Activated CD4-positive, alpha-beta T cell treated with anti-CD3 and anti-CD28 coated beads, Interleukin-2, amount 50 U/mL, for 48 hours (primary cell): ENCODE measurements at regions not wholly inside any gene's neighbourhood (a gene's known extent, or its start where the extent isn't known, plus 50 kb on each side); places are given as distances from the start of the nearest gene placed in this dataset.
"Not testable (repeated sequence)": the region's sequence is repeated elsewhere in the genome, so short reads cannot be mapped to it uniquely, and the experiment has no call there.

Experiments used
- DNase-seq, 2 experiments: peaks; one replicate each; pipeline ENCODE4 v3.0.0-alpha.2; 2020

DNA sequence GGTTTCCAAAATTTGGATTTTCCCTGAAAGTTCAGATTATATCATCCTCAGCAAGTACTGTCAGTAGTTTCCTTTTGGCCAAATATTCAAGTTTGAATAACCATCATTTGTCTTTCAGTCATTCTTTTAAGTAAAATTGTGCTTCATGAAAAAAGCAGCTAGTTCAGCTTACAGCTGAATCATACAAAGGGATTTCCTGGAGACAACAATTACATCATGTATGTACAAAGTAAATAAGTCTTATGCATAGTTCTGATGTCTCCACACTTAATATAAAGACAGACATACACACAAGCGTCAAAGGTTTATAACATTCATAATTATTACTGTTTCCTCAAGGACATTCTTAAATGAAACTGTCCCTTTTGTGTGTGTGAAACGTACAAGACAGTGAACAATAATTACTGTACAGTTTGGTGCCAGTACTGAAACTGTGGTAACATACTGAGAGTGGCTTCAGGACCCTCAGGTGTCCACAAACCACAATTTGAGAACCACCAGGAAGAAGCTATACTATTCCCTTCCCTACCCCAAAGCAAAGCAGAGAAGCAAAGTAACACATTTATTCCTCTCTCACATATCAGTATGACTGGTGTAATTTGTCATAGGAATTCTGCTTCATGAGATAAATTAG, 746.6 kb downstream of the TAF11L14 start:
- no peak for DNase-seq

DNA sequence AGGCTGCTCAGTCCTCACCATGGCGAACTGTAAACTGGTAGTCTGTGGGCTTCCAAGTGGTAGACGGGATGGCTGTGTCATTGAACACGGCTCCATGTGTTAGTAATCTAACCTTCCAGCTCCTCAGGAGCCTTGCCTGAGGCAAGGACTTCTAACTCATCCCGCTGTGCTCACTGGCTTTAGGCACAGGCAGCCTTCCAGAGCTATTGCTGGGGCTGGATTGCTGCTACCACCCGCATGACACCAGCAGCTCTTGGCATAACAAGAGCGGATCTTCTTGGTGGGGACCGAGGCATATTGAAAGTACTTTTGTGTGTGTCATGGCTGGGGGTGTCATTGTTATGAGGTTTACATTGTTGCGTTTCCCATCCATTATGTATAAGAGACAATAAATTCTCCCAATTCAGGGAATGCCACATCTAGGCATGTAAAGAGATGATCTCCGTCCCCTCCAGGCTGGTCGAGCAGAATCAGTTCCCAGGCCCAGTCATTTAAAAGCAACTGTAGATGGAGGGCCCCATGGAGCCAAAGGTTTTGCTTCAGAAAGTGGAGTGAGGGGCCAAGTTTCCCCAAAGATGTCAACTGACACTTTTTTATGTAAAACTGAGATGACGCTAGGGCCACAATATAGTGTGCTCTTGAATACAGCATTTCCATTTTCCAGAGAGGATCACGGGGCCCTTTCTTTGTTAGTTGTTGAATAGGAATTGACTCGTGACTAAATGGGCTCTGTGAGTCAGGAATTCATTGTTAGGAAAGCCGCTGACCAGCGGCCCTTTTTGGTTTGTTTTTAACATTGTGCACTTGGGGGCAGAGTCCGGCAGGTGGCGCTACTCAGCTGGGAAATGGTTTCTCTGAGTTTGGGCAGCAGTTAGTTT, 759.5 kb downstream of the TAF11L14 start:
- DNase-seq, result peak; percentile 64 to 67

DNA sequence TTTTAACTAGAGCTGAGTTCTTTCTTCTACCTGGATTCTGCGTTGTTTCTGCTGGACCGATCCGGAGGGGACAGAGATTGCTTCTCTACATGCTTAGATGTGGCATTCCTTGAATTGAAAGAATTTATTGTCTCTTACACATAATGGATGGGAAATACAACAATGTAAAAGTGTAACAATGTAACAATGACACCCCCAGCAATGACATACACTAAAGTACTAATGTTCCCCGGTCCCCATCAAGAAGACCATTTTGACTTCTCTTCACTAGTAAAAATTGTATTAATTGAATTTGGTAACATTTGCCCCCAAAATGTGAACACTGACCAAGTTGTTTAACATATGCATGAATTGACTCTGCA, 760.2 kb downstream of the TAF11L14 start:
- no peak for DNase-seq

DNA sequence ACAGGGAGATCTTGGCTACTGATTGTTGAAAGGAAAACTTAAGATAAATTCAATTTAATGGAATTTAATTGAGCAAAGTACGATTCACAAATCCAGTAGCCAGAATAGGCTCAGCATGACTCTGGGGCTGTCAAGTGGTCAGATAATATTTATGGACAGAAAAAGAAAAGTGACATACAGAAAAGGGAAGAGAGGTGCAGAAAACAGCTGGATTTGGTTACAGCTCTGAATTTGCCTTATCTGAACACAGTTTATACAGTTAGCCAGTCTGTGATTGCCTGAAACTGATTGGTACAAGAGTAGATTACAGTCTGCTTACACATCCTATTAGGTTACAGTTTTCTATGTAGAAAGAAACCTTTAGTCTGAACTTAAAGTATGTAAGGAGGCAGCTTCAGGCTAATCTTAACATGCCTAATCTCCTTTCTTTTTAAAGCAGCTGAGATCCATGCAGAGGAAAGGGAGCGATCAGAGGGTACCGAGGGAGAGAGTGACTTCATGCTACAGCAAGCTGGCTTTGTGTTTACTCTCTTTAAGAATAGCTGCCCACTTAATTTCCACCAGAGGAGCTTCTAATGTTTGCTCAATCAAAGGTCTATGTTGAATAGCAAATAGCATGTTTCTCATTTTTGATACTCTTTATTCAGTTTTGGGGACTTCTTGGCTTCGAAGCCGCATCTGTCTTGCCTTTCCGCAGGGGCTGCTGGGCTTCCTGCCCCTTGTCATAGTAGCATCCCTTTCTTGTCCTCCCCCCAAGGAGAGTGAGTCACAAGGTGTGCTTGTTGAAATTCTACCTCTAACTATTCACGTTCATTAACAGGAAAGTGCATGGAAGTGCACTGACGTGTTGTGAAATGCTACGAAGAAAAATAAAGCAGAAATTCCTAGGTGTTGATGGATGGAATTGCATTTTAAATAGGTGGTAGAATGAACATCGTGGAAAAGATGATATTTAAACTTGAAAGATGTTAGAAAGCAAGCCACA, 761.2 kb downstream of the TAF11L14 start:
- DNase-seq, result no peak

DNA sequence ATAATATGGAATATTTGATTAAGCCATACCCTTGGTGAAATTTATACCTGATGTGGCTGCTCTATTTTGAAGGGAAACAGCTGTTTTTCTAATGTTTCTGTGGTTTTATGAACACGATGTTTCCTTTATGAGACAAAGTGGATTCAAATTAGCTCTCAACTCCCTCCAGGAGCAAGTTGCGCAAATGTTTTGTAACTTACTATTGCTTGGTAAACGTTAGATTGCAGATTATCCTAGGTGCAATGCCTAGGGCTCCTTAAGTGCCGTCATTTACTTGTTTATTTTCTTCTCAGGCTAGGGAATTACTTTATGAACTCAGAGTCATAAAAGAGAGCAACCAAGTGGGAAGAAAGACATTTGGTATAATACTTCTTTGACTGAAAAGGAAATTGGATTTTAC, 763.1 kb downstream of the TAF11L14 start:
- DNase-seq, result no peak

DNA sequence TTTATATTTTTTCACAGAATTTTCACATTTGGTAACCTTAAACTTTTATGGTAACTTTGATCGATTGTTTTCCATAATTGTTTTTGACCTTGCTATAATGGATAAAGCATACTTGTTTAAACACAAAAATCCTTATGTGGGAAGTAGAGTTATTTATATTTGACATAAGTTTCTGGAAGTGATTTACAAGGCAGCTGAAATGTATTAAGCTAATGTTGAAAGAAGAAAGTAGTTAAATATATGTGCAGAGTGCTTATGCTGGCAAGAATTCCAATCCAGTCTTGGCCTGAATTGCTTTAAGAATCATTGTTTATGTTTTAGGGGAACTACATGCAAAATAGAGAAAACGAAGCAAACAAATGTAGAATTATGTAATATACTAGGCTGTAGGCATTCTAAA, 763.6 kb downstream of the TAF11L14 start:
- DNase-seq, result no peak

DNA sequence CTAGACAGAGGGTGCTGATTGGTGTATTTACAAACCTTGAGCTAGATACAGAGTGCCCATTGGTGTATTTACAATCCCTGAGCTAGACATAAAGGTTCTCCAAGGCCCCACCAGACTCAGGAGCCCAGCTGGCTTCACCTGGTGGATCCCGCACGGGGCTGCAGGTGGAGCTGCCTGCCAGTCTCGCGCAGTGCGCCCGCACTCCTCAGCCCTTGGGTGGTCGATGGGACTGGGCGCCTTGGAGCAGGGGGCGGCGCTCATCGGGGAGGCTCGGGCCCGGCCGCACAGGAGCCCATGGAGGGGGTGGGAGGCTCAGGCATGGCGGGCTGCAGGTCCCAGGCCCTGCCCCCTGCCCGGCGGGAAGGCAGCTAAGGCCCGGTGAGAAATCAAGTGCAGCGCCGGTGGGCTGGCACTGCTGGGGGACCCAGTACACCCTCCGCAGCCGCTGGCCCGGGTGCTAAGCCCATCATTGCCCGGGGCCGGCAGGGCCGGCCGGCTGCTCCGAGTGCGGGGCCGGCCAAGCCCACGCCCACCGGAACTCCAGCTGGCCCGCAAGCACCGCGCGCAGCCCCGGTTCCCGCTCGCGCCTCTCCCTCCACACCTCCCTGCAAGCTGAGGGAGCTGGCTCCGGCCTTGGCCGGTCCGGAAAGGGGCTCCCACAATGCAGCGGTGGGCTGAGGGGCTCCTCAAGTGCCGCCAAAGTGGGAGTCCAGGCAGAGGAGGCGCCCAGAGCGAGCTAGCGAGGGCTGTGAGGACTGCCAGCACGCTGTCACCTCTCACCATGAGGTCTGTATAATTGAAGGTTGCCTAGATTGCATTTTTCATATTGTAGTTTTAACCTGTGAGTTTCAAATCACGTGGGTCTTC, 765.4 kb downstream of the TAF11L14 start:
- DNase-seq, result not testable (repeated sequence)

DNA sequence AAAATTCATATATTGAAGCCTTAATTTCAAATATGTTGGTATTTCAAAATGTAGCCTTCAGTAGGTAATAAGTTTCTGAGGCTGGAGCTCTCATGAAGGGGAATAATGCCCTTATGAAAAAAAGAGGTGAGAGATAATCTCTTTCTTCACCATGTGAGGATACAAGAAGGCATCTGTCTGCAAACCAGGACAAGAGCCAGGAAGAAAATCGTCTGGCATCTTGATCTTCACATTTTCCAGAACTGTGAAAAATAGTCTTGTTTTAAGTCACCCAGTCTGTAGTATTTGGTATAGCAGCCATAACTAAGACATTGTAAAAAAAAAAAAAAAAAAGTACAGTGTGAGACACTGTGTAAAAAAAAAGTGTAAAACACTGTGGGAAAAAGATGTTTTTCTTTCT, 768.9 kb downstream of the TAF11L14 start:
- DNase-seq, result no peak

DNA sequence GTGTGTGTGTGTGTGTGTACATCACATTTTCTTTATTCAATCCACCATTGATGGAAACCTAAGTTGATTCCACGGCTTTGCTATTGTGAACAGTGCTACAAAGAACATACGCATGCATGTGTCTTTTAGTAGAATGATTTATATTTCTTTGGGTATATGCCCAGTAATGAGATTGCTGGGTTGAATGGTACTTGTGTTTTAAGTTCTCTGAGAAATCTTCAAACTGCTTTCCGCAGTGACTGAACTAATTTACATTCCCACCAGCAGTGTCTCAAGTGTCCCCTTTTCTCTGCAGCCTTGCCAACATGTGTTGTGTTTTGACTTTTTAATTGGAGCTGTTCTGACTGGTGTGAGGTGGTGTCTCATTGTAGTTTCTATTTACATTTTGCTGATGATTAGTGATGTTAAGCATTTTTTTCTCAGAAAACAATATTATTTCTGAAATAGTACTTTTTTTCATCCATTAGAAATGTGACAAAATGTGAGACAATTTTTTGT, 769.7 kb downstream of the TAF11L14 start:
- no peak for DNase-seq

DNA sequence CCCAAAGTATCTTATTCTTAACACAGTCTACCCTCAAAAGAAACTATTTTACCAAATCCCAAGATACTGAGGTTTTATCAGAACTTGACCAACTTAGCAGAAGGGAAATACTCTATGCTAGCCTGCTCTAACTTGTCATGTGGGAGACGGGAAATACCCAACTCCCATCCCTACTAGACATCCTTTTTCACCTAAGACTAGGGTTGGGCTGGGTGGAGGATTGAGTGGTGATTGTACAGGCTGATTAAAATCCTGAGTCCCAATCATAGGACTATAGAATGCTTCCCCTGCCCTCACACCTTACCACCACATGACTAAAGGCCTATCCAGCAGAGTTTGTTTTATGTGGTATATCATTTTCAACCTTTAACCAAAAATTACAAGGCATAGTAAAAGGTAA, 786.5 kb downstream of the TAF11L14 start:
- no peak for DNase-seq

DNA sequence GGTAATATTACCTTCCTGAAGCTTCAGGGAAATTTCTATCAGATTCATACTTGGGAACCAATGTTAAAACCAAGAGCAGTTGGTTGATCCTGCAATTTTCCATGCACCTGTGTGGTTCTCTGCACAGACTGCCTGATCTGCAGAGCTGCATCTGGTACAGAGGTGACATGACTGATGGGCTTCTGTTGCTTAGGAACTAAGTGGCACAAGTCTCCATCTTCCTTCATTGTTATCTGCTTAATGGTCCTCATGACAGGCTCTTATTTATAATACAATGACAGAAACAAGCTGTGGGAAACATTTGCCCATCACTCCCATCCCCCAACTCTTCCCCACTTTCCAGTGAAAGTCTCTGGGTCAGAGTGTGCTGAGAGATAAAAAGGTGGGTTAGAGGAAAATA, 799.1 kb downstream of the TAF11L14 start:
- DNase-seq, result no peak

DNA sequence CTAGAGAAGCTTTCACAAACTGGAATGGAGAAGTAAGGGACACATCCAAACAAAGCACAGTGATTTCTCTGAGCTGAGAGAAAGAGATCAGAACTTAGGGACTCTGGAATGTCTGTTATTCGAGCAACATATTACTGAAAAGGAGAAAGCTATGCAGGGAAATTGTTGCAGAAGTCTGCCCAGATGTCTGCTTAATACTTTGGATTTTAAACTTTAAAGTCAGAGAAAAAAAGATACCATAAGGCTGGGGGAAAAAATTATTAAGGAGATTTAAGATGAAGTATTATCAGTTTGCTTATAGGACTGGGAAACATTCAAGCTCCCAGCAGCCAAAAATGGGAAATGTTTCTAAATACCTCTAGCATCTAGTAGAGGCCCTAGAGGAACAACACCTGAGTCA, 803.9 kb downstream of the TAF11L14 start:
- no peak for DNase-seq

DNA sequence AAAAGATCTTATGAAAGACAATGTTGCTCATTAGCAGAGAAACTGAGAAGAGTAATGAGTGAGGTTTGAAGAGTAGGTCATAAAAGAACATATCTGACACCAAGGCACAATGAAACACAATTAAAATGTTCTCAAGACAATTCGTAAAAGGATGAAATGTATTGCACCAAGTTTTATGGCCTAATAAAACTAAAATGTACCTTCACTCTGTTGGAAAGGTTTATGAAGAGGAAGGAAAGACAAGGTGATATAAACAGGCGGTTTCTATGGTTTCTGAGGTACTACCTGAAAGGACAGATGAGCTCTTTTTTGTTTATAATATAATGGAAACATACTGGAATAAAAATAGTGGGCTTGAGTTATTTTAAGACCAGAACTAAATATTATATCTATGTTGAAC, 821.3 kb downstream of the TAF11L14 start:
- DNase-seq, result no peak

DNA sequence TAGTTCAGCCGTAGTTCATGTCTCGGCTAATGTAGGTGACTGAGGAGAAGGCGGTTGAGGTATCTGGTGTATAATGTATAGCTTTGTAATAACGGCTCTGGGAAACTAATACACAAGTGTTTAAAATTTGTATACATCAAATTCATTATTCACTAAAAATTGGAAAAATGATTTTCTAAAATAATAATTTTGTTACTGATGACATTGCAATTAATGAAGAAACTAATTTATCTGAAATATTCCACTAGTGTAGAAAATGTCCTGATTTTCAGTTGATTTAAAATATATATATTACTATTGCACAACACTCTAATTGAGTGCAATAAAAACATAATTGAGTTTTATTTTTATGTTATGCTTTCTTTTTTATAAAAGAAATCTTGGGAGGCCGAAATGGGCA, 823.0 kb downstream of the TAF11L14 start:
- DNase-seq, result no peak

DNA sequence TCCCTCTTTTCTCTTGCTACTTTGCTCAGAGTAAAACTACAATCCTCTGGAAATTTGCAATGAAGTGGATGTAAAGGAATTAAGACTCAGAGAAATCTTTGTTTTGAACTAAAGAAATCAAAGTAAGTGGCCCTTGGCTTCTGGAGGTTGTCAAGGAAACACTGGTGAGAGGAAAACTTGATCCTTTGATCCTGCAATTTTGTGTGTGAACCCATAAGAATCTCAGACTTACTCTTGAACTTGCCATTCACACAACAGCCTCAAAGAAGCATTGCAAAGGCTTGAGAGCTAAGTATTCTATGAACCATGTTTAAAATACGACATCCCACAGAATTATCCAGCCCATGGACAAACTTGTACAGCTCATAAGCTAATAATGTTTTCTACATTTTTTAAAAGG, 827.5 kb downstream of the TAF11L14 start:
- DNase-seq, result no peak

DNA sequence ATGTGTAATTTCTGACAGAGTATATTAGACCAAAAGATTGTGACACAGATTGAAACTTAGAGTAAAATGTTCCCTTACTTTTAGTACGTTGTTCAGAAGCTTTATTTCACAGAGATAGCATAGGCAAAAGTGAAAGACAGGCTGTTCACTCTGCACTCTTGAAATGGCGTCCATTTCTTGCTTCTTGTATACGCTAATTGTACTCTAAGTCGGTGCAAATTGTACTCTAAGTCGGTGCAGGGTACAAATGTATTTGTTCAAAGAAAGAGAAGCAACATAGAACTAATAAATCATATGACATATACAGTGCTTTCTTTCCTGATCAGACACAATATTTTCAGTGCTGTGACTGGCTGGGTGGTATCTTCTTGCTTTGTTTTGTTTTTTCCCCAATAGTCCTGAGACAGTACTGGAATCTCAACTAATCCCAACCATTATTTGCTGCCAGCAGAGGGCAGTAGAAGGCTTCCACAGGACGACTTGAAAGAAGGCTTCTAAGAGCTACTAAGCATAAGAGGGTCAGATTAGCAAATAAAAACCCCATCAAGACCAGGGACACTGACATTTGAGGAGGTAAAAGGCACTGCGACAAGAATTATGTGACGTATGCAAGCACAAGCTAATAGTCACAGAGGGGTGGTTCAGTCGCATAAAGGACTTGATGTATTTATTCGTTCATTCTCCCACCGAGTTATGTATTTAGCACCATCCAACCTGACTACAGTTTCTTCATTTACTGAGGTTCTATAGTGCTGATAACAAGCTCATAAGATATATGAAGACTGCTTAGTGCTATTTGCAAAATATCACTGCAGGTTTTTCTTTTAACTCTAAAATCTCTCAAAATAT, 831.8 kb downstream of the TAF11L14 start:
- peak; percentile 19 to 47 for DNase-seq

DNA sequence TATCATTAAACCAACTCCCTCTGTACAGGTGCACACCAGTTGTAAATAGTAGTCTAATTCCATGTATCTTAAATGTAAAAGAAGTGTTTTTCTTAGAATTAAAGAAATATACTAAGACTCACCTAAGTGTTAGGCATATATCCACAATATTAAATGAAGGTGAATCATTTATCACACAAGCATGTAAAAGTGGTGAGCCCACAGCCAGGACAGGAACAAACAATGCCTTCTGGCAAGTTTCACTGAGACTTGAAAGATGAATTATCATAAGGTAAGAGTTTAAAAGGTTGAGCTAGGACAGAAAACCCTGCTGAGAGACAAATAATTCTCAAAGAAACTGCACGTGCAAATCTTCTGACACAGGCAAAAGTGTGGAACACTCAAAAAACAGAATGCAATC, 832.5 kb downstream of the TAF11L14 start:
- DNase-seq, result no peak

DNA sequence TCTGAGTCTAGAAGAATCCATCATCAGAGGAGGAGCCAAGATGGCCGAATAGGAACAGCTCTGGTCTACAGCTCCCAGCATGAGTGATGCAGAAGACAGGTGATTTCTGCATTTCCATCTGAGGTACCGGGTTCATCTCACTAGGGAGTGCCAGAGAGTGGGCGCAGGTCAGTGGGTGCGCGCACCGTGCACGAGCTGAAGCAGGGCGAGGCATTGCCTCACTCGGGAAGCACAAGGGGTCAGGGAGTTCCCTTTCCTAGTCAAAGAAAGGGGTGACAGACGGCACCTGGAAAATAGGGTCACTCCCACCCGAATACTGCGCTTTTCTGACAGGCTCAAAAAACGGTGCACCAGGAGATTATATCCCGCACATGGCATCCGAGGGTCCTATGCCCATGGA, 837.5 kb downstream of the TAF11L14 start:
- not testable (repeated sequence) for DNase-seq

DNA sequence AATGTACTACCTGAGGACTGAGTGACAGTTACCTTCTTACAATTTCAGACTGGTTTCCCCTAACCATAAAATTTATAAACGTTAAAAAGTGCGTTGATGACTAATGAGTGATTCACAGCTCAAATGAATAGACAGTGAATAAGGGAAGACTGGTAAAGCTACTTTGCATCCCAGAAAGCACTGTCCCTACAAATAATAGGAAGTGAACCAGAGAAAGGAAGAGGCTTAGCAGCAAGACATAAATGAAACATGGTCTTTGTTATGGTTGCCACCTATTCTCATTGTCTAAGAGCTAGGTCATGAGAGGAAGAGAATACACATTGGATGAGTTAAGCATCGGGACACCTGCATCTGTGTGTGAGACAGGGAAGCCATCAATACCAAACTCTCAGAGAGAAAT, 849.2 kb downstream of the TAF11L14 start:
- no peak for DNase-seq

DNA sequence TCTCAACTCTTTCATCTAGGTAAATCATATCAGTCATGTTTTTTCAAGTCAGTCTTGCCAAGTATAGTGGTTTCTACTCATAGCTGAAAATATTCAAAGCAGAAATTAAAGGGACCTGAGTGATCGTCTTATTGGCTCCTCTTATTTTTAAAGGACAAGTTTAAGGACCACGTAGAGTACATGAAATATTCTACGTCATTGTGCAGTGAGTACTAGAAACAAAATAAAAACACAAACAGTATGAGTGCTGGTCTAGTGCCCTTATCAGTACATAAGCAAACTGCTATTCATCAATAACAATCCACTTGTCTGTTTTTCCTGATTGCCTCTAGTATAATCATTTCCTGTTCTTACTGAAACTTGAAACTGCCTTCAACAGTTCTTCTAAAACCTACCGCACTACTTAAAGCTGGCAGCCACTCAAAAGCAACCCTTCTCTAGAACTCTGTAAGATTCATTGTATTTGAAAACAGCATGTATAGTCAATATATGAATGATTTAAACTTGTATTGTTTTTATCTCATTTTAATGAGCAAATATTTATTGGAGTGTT, 853.7 kb downstream of the TAF11L14 start:
- no peak for DNase-seq

DNA sequence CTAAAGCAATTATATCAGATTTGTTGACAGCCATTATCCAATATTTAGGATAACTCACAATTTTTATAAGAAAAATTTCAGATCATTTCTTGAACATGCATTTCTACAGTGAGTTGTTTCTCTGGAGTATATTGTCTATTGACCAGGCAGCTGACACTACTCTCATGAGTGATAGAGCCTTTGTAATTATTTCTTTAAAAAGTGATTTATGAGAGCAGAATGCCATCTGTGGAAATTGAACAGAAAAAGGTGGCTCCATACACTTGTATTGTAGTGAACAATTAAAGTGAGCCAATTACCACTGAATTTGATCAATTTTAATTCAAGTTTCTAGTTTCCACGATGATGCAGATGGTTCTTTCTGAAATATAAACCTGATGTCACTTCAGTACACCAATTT, 855.4 kb downstream of the TAF11L14 start:
- no peak for DNase-seq
